HG03280 (cell line): ENCODE measurements at regions not wholly inside any gene's neighbourhood (a gene's known extent, or its start where the extent isn't known, plus 50 kb on each side); places are given as distances from the start of the nearest gene placed in this dataset.
"Not testable (repeated sequence)": the region's sequence is repeated elsewhere in the genome, so short reads cannot be mapped to it uniquely, and the experiment has no call there.

ENCODE experiments used
- ATAC-seq: cut with Tn5 transposase; IDR thresholded peaks from one replicate; pipeline ENCODE4 v1.9.1; 2021; ENCODE audit warnings: mild to moderate bottlenecking, moderate library complexity; ENCODE audit not compliant: unreplicated experiment

GRCh38 chr21:17185674-17186073 is 327.2 kb upstream of the CXADR start:
- no peak for ATAC-seq

GRCh38 chr21:17189963-17190362 is 322.9 kb upstream of the CXADR start:
- no peak for ATAC-seq

GRCh38 chr21:17191346-17191993 is 321.4 kb upstream of the CXADR start:
- no peak for ATAC-seq

GRCh38 chr21:17195351-17195750 is 317.5 kb upstream of the CXADR start:
- no peak for ATAC-seq

- no peak for ATAC-seq
Measured at GRCh38 chr21:17195976-17196375, 316.9 kb upstream of the CXADR start.

GRCh38 chr21:17196623-17197022 is 316.2 kb upstream of the CXADR start:
- ATAC-seq = no peak

- no peak for ATAC-seq
Measured at GRCh38 chr21:17197996-17198395, 314.8 kb upstream of the CXADR start.

GRCh38 chr21:17200250-17200649 is 312.6 kb upstream of the CXADR start:
- no peak for ATAC-seq

- ATAC-seq = no peak
Measured at GRCh38 chr21:17201741-17202260, 311.0 kb upstream of the CXADR start.

GRCh38 chr21:17214801-17215200 is 298.0 kb upstream of the CXADR start:
- ATAC-seq = no peak

- not testable (repeated sequence) for ATAC-seq
Measured at GRCh38 chr21:17219050-17219449, 293.8 kb upstream of the CXADR start.

- no peak for ATAC-seq
Measured at GRCh38 chr21:17231124-17231523, 281.7 kb upstream of the CXADR start.

- ATAC-seq = no peak
Measured at GRCh38 chr21:17231771-17232170, 281.1 kb upstream of the CXADR start.

GRCh38 chr21:17238468-17238867 is 274.4 kb upstream of the CXADR start:
- ATAC-seq = no peak

GRCh38 chr21:17250778-17251241 is 262.0 kb upstream of the CXADR start:
- no peak for ATAC-seq

GRCh38 chr21:17257784-17258183 is 255.1 kb upstream of the CXADR start:
- ATAC-seq = no peak

GRCh38 chr21:17264182-17264581 is 248.7 kb upstream of the CXADR start:
- no peak for ATAC-seq

- ATAC-seq = no peak
Measured at GRCh38 chr21:17269760-17270159, 243.1 kb upstream of the CXADR start.

- ATAC-seq = no peak
Measured at GRCh38 chr21:17270229-17270628, 242.6 kb upstream of the CXADR start.

GRCh38 chr21:17279663-17280062 is 233.2 kb upstream of the CXADR start:
- no peak for ATAC-seq

- not testable (repeated sequence) for ATAC-seq
Measured at GRCh38 chr21:17293016-17293562, 219.8 kb upstream of the CXADR start.

GRCh38 chr21:17295997-17296396 is 216.8 kb upstream of the CXADR start:
- no peak for ATAC-seq

GRCh38 chr21:17299576-17299975 is 213.3 kb upstream of the CXADR start:
- not testable (repeated sequence) for ATAC-seq
